NCI-H1417 (cell line): ENCODE measurements at regions not wholly inside any gene's neighbourhood (a gene's known extent, or its start where the extent isn't known, plus 50 kb on each side); places are given as distances from the start of the nearest gene placed in this dataset.

Experiments used
- DNase-seq, 3 experiments: peaks; one replicate each; lab custom pipeline; 2025; lab: John Stamatoyannopoulos, UW

GRCh38 chr6:50102676-50103075 lies 52.9 kb upstream of the DEFB112 start:
- DNase-seq: no peak

- DNase-seq: no peak
These were observed 60.9 kb upstream of the DEFB112 start for GRCh38 chr6:50110587-50110986.

DNA sequence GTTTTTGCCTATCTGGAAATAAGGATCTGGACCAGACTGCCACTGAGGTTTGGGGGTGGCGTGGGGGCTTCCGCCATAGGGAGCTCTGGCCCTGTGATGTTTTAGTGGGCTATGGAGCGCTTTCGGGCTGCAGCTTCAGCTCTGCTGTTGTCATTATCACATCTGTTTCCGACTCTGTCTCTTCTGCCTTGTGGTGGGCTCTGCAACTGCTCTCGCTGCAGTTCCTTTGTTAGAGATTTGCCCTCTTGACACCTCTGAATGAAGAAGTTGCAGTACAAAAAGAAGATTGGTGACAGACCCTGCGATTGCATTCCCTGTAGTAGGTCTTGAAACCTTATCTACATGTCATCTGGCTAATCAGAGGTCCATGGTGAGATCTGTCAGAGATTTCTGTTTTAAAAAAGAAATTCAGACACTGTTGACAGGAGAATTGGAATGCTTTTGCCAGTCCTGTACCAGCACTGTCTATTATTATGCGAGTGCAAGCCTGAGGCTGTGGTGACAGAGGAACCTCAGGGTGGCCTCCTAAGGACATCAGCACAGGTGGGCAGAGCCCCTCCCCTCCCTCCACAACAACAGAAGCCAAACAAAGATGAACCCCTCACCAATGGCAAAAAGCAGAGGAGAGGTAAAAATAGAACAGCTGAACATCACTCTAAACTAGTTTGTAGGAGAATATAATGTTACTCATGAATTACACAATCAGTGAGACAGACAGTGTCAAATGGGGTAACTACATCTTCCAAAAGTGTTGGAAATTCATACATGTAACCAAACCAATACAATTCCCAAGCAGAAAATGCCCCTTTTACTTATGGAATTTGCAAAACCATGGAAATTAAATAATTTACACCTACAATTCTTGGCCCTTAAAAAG lies 63.5 kb upstream of the DEFB112 start:
- DNase-seq: no peak

DNA sequence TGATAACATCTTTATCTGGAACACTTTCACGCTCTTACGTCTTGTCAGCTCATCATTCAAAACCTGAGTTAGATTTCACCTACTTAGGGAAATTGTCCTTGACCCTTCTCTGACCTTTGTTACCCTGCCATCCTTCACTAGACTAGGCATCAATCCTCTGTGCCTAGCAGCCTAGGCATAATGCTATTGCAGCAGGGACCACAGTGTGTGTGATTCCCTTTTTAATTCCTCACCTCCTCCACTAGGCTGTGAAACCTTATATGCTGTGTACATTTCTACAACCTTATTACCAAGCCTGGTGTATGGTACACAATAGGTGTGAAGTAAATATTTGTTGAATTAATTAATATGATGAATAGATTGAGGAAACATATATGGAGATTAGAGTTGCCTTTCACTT lies 66.7 kb upstream of the DEFB112 start:
- DNase-seq: peak in 2 of 3 experiments; percentile 65 to 68

DNA sequence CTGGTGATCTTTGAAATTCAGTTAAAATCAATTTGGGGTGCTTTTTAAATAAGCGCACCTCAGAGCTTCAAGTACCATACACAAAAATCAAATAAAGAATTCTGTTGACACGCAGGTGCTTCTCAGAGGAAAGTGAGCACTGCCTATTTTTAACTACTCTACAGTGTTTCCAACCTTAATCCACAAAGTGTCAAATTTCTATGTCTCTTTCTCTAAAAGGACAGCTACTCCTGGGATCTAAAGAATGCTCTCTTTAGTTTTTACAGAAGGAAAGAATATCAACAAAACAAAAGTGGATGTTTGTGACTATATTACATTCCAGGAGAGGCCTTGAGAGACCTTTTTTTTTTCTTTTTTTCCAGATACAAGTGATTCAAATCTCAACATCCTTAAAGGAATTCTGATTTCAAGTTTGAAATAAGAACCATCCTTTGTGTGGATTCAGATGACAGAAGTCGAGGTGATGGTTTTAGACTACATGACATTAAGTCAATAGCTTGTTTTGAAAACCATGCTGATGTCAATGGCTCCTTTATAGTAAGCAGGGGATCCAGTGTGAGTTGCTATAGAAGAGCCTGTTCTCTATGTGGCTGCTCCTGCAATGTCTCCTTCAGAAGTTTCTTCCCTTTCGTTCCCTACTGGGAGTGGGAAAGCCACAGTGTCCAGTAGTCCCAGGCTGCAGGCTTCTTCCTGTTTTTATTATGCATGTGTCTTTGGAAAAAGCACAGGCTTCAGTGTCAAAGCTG lies 67.2 kb upstream of the DEFB112 start:
- peak in 2 of 3 experiments; percentile 45 to 65 for DNase-seq

- DNase-seq: no peak
These were observed 70.6 kb upstream of the DEFB112 start for GRCh38 chr6:50120300-50120699.

GRCh38 chr6:50123688-50124087 lies 74.0 kb upstream of the DEFB112 start:
- no peak for DNase-seq

- no peak for DNase-seq
These were observed 74.8 kb upstream of the DEFB112 start for GRCh38 chr6:50124572-50124971.

- peak in 2 of 3 experiments; percentile 8 to 50 for DNase-seq
These were observed 78.8 kb upstream of the DEFB112 start for GRCh38 chr6:50128420-50129005.

GRCh38 chr6:50135968-50136367 lies 86.2 kb upstream of the DEFB112 start:
- DNase-seq: no peak

- no peak for DNase-seq
These were observed 91.4 kb upstream of the DEFB112 start for GRCh38 chr6:50141100-50141499.

GRCh38 chr6:50143011-50143719 lies 93.4 kb upstream of the DEFB112 start:
- DNase-seq: no peak

DNA sequence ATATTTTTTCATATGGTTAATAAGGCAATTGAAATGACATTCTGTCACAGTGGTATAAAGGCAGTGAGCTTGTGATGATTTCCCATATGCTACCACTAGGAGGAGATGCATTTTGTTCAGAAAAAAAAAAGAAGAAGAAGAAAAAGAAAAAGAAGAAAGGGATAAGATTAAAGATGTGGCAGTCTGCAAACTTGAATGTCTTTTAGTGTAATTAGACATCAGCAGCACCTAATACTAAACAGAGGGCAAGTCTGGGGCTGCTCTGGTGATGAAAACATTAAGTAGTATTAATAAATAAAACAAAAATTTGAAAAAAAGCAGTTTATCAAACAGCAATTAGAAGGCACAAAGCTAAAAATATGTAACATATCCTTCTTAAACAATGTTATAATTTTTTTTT lies 95.4 kb upstream of the DEFB112 start:
- DNase-seq: peak in 1 of 3 experiments; percentile 48

DNA sequence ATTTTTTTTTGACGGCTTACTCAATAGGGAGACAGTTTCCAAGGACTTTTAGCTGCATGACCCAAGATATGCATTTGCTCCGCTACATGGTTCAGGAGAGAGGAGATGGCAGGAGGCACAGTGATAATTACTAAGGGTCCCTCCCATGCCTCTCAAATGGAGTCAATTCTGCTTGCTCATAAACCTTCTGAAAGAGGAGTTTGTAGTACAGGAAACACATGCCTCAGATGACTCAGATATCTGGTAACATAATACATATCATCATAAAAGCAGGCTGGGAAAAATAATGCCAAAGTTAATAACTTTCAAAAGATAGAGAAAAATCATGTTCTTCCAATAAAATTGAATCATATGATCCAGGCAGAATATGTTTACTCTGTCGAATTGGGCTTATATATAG lies 97.6 kb upstream of the DEFB112 start:
- no peak for DNase-seq

DNA sequence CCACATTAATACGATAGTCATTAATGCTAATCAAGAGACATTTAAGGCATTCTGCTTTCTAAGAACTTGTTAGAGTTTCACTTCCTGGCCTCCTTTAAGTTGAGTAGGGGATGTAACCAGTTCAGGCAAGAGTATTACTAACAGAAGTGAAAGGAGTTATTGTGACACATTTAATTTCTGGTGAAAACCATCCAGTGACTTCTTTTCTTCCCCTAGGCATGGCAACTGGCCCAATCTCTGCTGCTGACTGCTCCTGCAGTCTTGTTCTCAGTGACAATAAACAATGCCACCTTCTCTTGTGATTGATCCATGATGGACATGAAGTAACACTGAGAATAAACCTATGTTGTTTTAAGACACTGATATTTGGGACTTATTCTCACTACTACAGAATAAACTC lies 130.9 kb upstream of the DEFB112 start:
- DNase-seq: no peak

GRCh38 chr6:50185006-50185405 lies 135.3 kb upstream of the DEFB112 start:
- peak; percentile 1 to 52 (median 1) for DNase-seq

DNA sequence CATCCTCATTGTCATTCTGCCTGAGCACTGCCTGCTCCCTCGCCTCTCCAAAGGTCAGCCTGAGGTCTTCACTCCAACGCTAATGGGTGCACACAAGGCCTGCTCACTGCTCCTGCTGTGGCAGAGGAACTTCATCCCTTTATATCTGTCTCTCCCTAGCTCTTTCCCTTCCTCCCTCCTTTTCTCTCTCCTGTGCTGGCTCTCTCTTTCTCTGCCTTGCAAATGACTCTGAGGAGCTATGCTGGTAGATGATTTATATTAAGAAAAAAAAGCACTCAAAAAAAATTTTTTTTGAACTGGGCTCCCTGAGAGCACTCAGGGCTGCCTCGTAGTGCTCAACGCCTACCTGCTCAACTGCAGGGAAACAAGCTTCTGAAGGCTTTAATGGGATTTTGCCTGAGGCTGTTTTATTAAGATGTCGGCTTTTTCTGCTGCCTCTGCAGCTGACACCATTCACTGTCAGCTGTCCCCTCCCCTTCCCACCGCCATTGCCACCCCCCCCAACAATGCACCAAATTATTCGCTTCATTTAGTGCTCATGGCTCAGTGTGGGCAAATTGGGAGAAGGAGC lies 137.7 kb upstream of the DEFB112 start:
- peak; percentile 34 to 97 (median 91) for DNase-seq

DNA sequence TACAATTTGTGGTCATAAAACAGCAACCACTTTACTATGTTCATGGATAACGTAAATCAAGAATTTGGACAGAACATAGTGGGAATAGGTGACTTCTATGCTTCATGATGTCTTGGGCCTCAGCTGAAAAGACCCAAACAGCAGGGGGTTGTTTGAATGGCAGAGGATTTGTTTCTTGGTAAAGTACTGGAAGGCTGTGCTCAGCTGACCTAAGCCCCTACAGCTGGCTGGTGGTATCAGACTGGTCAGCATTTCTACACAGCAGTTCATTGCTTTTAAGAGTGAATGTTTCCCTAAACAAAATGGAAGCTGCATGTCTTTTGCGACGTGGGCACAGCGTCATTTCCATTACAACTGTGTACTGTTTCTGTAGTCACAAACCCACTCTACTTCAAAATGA lies 148.5 kb upstream of the DEFB112 start:
- DNase-seq: no peak

- no peak for DNase-seq
These were observed 153.0 kb upstream of the DEFB112 start for GRCh38 chr6:50202766-50203165.

- DNase-seq: no peak
These were observed 161.9 kb upstream of the DEFB112 start for GRCh38 chr6:50211582-50211981.

DNA sequence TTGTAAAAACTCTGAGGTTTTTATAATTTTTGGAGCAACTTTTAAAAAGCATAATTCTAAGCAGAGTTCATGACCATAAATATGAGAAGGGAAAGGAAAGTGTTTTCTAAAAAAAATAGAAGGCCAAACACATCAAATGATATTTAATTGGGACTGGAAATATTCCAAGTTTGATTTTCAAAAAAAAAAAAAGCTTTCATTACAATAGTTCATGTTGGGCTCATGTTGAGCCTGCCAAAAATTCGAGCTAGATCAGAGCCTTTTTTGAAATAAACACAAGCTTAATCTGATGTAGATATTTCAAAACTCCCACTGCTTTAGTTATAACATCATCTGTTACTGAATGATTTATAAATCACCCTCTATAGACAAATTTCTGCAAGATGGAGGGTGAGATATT lies 163.4 kb upstream of the DEFB112 start:
- peak in 1 of 3 experiments; percentile 33 for DNase-seq

DNA sequence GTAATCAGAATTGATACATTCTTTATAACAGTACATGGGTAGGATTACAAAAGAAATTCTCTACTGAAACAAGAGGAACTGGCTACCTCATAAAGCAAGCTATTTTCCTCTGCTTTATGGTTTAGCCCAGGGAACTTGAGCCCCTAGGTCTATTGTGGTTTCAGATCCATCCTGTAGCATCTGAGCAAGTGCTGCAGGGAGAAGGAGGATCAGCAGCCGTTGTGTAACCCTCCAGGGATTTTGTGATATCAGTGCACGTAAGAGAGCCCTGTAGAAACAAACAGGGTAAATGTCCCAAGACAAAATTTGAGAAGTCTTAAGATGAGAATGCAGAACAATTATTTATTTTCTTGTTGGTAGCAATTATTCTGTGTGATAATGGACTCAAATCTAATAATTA lies 165.2 kb upstream of the DEFB112 start:
- DNase-seq: peak in 1 of 3 experiments; percentile 6
